NCI-H2107 (cell line): ENCODE measurements at regions not wholly inside any gene's neighbourhood (a gene's known extent, or its start where the extent isn't known, plus 50 kb on each side); places are given as distances from the start of the nearest gene placed in this dataset.

Experiments
- DNase-seq: peaks from one replicate; lab custom pipeline; 2025; lab: John Stamatoyannopoulos, UW

DNA sequence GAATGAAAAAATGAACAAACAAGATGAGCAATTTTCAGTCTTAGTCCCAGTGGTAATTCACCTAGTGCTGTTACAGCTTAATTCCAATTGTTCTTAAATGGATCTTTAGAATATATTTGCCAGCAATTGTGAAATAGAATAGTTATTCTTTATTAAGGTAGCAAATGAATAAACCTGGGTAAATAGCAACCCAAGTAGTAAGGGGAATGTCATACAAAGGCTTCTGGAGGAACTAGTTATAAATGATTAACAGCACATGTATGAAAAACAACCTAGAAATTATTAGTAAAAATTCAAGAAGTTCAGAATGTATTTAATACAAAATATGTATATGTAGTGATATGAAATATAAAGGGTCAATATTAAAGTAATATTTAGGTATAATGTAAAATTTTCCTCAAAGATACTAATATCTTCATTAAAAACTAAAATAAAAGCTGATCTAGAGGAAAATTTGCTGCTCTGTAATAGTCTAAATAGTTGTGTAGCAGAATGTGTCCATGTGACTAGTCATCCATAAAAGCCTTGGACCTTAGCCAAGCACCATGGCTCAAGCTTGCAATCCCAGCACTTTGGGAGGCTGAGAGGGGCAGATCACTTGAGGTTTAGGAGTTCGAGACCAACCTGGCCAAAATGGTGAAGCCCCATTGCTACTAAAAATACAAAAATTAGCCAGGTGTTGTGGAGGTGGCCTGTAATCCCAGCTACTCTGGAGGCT lies 535.9 kb upstream of the ATXN8OS start:
- no peak for DNase-seq

DNA sequence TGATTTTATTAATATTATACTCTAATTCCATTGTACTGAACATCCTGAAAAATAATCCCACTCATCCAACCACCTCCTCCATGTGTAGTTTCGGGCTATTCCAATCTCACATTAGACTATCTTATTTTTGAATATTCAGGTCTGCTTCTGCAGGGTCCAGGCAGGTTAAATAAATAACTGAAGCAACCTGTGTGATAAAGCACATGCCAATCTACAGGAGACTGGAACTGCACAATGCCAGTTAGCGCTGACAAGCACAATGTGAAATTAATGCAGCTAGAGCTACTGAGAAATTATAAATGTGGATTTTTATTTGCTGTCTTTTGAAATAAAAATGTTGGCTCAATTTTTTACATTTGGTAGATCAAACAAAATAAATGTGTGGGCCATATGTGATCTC lies 540.1 kb upstream of the ATXN8OS start:
- DNase-seq: no peak

DNA sequence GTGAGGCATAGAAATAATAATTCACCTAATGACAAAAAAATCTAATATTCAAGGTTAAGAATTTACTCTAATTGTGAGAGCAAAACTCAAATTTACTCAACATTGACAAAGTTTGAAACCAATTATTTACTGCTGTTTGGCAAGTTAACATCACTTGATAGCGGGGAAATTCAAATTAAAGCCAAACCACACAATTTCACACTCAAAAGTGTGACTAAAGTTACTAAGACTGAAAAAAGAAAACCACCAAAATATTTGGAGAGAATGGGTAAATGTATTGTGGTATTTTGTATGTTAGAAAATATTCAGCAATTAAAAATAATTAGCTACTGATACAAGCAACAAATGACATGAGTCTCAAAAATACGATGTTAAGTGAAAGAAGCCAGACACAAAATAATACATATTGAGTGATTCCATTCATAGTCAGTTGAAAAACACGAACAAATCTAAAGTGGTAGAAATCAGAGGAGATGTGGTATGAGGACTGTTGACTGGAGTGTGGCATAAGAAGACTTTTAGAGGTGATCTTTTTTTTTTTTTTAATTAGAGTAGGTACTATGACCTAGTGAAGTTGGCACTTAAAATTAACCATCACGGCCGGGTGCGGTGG lies 541.4 kb upstream of the ATXN8OS start:
- DNase-seq: no peak

DNA sequence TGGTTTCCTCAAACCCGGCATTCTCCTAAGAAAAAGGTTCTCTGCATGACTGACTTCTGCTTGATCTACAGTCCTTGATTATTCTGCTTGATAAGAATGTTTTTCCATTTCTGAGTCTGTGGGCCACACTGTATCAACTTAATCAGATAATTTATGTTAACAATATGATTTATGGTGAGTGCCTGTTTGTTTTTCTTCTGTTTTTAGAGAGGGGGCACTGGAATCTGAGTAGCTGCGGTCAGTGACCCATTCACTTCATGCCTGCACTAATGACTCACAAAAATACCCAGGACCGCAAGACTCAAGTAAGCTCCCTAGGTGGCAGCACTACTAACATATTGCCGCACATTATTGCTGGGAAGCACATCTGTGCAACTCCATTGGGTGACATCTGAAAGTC lies 542.3 kb upstream of the ATXN8OS start:
- no peak for DNase-seq

DNA sequence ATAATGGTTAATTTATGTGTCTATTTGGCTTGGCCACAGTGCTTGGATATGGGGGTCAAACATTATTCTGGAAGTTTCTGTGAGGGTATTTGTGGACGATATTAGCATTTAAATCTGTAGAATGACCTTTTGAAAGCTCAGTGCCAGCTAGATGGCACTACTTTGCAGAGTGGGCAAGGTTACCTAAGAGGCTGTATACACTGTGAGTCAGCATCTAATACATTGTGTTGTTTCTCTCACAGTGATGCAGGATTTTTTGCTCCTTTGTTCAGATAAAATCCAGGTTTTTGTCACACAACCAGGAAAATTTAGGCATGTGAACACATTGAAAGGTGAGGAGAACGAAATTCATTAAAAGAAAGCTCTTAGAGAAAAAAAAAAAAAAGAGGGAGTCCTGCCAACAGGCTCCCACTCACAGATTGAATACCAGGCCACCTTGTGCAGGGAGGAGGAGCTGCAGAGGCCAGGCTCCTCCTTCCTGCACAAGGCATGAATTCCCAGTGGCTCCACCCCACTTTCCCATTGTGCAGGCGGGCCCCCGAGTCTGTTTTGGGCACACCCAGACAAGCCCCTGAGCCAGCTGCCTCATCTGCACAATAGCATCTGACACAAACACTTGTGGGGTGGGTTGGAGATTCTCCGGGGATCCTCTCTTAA lies 551.0 kb upstream of the ATXN8OS start:
- DNase-seq: no peak

DNA sequence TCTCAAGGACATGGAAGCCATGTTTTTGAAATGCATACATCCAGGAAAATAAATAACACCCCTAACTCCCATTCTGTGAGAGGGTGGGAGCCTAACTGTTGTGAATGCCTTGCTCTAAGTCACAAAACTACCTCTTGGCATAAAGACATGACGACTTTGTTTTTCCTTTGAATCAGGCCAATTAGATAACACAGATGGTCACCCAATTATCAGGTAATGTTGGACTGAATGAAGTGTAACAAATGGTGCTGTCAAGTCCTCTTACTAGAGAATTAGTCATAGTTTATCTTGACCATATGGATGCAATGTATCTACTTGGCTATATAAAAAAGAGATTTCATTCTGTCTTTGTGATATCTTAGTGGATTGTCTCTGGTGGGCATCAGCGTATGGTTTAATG lies 553.6 kb upstream of the ATXN8OS start:
- DNase-seq: no peak

DNA sequence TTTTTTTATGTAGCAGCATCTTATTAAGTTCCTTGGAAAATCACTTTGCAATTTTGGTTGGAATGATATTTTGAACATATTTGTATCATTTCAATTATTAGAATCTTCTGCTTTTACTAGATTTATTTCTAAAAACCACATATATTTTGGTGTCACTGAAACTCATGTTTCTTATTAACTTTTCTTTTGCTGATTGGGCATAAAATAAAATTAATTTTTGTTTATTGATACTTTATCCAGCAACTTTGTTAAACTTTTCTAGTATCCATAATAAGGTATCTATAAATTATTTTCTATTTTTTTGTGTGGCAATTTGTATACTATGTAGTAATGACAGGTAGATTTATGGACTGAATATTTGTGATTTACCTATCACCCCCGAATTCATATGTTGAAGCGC lies 556.4 kb upstream of the ATXN8OS start:
- no peak for DNase-seq

DNA sequence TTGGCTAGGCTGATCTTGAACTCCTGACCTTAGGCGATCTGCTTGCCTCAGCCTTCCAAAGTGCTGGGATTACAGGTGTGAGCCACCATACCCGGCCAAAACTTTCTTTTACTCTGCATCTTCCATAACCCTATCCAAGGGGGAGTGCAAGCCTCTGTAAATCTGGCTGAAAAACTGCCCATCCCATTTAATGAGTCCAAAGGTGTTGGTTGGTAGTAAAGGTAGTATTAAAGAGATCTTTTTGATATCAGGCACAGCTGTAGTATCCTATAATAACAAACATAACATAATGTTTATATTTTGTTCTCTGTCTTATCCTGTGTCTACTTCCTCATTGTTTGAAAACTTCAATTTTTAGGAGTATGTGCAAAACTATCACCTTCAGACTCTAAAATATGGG lies 559.8 kb upstream of the ATXN8OS start:
- no peak for DNase-seq

DNA sequence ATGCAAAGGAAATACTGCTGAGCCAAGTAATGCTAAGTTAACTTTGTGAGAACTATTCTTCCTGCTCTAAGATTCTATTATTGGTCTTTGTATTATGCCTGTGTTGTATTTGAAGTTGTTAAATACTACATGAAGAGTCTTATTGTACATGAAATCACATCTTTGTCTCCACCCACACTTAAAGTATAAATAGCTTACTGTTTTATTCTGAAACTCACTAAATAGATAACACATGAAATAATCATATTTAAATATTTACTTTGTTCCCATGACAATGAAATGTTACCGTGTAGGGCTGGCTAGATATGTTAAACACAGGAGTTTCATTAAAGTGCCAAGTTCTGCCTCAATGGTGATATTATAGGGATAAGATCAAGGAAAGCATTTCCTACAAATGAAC lies 562.1 kb upstream of the ATXN8OS start:
- DNase-seq: no peak

DNA sequence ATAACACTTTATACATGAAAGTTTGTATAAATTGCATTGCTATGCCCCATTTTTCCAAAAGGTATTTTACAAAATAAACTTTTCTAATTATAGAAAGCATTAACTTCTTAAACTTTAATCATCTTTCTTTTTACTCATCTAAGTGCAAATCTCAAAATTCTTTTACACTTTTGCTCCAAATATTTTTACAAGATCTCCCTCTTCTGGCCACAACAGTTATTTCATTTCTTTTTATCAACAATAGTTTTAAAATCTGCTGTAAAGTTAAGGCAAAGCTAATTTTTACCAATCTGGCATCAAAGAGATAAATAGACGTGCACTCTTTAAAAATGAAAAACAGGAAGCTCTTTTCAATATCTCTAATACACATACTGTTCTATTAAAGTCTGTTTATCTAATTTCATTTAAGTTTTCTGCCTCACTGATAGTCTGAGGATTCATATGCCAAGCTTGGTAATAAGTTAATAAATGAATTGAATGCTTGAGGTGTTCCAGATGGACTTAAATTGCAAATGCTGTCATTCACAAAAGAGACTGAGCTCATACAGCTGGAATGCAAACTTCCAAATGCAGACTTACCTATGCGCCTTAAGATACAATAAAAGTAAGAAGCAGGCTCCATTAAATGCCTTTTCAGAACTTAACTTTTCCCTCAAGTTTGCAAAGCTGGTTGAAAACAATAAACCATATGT lies 583.0 kb upstream of the ATXN8OS start:
- DNase-seq: no peak

DNA sequence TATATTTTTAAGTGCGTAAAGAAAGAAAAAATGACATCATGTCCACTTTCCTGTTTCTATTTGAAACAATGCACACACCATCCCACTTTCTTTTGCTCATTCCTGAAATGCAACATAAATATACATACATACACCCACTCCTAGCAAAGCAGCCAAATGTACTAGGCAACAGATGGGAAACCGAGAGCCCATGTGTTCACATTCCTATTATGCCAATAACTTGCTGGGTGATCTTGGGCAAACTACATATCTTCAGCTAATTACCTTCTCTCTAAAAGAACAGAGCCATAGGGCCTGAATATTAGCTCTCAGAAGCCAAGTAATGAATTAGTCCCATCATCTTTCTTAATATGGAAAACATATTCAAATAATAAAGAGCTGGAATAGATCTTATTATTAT lies 610.6 kb upstream of the ATXN8OS start:
- DNase-seq: no peak

DNA sequence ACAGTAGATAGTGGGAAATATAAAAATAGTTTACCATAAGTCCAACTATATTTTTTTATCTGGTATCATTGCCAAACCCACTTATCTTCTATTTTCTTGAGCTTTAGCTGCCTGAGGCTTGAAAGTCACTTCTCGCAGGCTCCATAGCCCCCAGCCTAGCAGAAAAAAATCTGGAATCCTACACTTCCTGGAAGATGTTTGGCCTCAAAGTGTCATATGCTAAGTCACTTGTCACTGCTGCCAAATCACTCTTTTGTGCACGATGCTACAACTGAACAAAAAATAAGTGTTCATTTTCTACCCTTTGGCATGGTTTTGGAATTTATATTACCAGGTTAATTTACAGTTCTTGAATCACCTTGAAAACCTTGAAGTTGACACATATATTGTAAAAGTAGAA lies 612.5 kb upstream of the ATXN8OS start:
- no peak for DNase-seq

DNA sequence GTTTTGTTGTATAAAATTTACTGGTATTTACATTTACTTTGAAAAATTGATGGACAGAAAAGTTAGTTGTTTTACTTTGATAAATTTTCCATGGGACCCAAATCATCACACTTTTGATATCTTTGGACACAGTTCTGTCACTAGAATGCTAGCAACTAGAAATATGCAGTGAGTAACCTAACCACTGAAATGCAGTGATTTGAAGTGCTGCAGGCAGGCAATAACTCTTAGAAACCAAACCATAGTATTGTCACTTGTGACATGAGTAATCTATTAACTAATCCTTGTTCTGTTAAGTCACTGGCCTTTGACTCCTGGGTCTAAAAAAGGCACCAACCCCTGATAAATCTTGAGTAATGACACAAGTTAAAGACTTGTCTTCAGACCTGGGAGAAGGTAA lies 620.0 kb upstream of the ATXN8OS start:
- no peak for DNase-seq

DNA sequence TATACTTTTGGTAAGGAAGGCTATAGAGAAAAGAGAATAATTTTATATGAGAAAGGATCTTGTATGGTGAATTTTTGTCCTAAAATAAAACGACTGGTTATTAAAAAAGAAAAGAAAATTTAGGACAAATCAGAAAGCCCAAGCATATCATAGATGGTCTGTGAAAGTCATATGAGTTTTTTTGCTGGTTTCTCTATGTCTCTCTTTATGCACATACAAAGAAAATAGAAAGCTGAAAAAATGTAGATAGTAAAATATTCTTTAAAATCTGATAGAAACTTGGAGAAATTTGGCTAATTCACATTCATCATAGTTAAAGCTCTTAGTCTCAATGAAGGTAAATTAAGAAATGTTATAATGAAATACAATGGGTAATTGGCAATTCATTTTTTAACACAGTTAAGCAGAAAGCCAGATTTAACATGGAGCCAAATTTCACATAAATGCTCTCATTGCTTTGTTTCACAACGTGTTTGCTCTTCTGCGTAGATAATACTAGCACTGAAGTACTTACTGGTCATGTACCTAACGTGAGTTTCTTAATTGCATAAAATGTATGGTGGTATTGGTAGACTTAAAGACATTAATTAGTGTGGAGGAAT lies 621.5 kb upstream of the ATXN8OS start:
- DNase-seq: no peak

DNA sequence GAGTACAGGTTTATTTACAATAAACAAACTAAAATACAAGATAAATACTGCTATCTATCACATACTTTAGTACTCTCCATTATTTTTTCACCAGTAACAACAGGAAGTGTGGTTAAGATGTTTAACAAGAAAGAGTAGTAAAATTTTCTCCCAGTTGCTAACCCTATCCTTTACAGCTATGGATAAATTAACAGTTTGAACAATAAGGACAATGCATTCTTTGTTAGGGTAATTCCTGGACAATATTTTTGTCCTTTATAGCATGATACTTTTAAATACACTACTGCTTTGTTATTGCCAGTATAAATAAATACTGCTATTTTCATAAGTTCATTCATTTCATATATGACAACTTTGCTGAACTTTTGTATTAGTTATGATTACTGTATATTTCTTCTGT lies 630.2 kb upstream of the ATXN8OS start:
- no peak for DNase-seq

DNA sequence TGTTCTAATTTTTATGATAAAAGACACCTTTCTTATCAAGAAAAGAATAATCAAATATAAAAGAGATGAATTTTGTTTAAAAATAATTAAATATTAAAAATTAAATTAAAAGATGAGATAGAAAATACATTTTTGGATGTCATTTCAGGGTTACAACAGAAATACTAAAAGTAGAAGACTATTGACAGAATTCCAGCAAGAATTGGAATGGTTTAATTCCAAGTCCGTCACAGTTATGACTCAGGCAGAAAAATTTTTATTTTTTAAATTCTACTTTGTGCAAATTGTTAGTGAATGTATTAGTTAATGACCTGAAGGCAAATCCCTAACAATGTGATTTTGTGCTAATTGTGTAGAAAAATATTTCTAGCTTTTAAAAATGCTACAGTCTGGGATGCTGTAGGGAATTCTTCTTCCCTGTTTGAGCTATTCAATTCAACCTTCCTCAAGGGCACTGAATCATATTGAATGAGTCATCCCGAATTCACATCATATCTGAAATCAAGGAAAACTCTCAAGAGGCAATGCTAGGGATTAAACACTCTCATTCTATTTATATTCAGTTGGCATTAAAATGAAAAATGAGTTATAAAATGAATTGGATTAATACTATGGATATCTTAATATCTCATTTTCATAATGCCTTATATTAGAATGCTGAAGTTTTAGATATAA lies 633.5 kb upstream of the ATXN8OS start:
- no peak for DNase-seq

DNA sequence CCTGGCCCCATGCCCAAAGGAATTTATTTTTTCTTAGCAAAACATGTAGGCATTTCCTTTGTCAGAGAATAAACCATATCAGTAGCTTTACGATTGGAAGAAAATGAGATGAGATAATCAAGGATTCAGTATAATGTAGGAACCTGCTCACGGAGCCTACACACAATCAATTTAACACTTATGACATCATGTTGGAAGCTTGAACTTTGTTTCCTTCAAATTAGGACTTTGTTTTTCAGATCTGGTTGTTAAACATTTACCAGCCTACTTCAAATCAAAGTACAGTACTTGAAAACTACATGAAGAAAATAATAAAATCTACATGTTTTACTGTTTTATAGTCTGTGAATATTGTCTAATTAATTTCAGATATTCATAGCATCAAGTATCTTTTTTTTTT lies 639.0 kb upstream of the ATXN8OS start:
- DNase-seq: no peak

DNA sequence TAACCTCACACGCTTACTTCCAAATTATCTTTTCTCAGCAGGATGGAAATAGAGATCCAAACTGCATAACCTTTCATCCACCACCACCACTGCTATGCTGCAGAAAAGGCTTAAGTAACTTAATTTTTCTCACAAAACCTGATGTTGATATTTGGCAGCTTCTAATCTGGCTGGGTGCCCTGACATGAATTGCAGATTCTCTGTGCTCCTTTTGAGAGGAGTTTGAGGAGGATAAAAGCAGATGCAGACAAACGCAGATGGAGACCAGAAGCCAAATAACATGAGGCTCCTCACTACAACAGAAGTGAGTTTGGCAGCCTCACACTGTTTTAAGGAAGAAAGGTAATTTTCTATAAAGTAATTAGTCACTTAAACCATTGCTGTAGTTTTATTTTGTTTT lies 646.2 kb upstream of the ATXN8OS start:
- DNase-seq: no peak

DNA sequence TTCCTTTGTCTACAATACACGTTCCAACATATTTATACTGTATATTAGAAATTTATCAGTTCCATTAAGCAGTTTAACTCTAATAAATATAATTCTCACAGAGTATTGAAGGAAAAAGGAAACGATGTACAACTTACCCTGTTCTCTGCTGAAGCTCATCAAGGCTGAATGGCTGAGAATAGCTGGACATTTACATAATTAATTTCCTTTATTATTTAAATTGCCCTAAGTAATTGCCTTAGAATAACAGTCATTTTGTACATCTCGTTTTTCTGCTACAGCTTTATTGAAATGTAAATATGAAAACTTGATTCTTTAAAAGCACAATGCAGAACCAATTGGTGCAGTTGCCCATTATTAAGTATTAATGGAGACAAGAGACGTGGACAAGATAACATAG lies 648.3 kb upstream of the ATXN8OS start:
- no peak for DNase-seq

DNA sequence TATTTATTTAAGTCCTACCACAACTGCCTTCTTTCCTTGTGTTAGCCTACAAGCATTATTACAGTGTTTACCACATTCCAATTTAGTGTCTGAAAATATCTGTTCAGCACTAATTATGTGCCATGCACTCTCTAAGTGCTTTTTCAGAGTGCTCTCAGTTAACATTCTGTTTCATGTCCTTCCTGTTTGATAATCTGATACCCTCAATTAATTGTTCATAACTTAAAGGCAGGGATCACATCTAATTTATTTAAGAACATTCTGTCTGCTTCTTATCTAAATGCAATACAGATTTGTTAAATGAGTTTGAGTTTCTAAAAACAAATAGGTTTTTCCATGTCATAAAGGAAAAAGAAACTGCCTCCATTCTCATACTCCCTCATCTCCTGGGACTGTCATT lies 649.6 kb upstream of the ATXN8OS start:
- no peak for DNase-seq

DNA sequence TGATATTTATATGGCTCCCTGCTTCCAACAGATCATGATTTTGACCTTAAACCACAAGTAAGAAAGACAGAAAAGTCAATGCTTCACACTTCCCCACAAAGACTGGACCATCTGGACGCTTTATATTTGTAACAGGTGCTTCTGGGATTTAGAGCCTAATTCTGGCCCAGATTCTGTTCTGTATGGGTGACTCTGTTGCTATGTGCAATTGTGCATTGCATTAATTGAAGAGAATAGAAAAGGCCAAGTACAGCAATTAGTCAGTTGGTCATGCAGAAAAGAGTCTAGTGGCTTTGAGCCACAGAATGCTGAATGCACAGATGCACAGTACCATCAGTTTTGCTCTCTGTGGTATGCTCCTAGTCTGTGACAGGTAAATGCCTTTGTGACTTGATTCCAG lies 657.4 kb upstream of the ATXN8OS start:
- DNase-seq: no peak

DNA sequence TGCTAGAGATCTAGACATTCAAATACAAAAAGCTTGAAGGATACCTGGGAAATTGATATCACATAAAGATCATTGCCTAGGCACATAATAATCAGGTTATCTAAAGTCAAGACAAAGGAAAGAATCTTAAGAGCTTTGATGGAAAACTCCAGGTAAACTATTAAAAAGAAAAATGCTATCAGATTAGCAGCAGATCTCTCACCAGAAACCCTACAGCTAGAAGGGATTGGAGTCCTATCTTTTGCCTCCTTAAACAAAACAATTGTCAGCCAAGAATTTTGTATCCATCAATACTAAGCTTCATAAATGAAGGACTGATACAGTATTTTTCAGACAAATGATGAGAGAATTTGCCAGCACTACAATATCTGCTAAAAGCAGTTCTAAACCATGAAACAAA lies 682.4 kb upstream of the ATXN8OS start:
- DNase-seq: no peak
